Neural cell (in vitro differentiated cells): ENCODE measurements at regions not wholly inside any gene's neighbourhood (a gene's known extent, or its start where the extent isn't known, plus 50 kb on each side); places are given as distances from the start of the nearest gene placed in this dataset.

Experiments
- H2AFZ ChIP-seq: fragments of 200-600, 300-800 bp; sonication (generic), shearing (Covaris generic); 2 replicates; pipeline ENCODE4 v1.6.0; 2014; ENCODE audit warnings: low read depth, mild to moderate bottlenecking, antibody characterized with exemption, low read length, moderate library complexity
- H3F3A ChIP-seq: fragments of 200-600 bp; shearing (Covaris generic); 2 replicates; pipeline ENCODE4 v1.6.1; 2016; ENCODE audit warnings: mild to moderate bottlenecking, moderate library complexity, mixed read lengths, antibody characterized with exemption, low read length; ENCODE audit not compliant: insufficient read depth, poor library complexity, severe bottlenecking
- H3K27ac ChIP-seq: fragments of 200-600, 300-800 bp; sonication (generic), shearing (Covaris generic); 2 replicates; pipeline ENCODE4 v1.5.1; 2014; ENCODE audit warnings: mild to moderate bottlenecking, low read length, moderate library complexity
- H3K27me3 ChIP-seq: fragments of 300-800, 200-600 bp; sonication (generic), shearing (Covaris generic); 2 replicates; pipeline ENCODE4 v1.6.0; 2014; ENCODE audit warnings: mild to moderate bottlenecking, low read depth, low read length, moderate library complexity; ENCODE audit not compliant: insufficient read depth
- H3K36me3 ChIP-seq: fragments of 300-800, 200-600 bp; sonication (generic), shearing (Covaris generic); 2 replicates; pipeline ENCODE4 v1.5.1; 2014; ENCODE audit warnings: mild to moderate bottlenecking, antibody characterized with exemption, low read length, moderate library complexity; ENCODE audit not compliant: insufficient read depth
- H3K4me2 ChIP-seq: fragments of 300-800, 200-600 bp; sonication (generic), shearing (Covaris generic); 2 replicates; pipeline ENCODE4 v1.6.0; 2014; ENCODE audit warnings: mild to moderate bottlenecking, low read length
- H3K4me3 ChIP-seq: fragments of 300-800, 200-600 bp; sonication (generic), shearing (Covaris generic); 2 replicates; pipeline ENCODE4 v1.5.1; 2014; ENCODE audit warnings: mild to moderate bottlenecking, low read length, moderate library complexity
- H3K79me2 ChIP-seq: fragments of 200-600 bp; shearing (Covaris generic); replicated peaks from 2 replicates; pipeline ENCODE4 v1.6.0; 2014; ENCODE audit warnings: mild to moderate bottlenecking, low read length, moderate library complexity; ENCODE audit not compliant: insufficient read depth
- H3K9ac ChIP-seq: fragments of 300-800, 200-600 bp; sonication (generic), shearing (Covaris generic); 2 replicates; pipeline ENCODE4 v1.6.1; 2016; ENCODE audit warnings: mild to moderate bottlenecking, low read length, mixed read lengths
- H3K9me2 ChIP-seq: fragments of 200-600 bp; shearing (Covaris generic); 2 replicates; pipeline ENCODE4 v1.6.1; 2016; ENCODE audit warnings: mild to moderate bottlenecking, low read length, mixed read lengths; ENCODE audit not compliant: insufficient read depth
- H3K9me3 ChIP-seq: fragments of 200-600, 300-800 bp; sonication (generic), shearing (Covaris generic); 2 replicates; pipeline ENCODE4 v1.6.1; 2016; ENCODE audit warnings: mild to moderate bottlenecking, mixed run types, low read length, moderate library complexity, mixed read lengths
- H4K20me1 ChIP-seq: fragments of 200-600 bp; shearing (Covaris generic); 2 replicates; pipeline ENCODE4 v1.6.1; 2016; ENCODE audit warnings: mild to moderate bottlenecking, mixed run types; ENCODE audit not compliant: insufficient read depth
- EP300 ChIP-seq: fragments of 450-650 bp; conservative IDR thresholded peaks from 2 replicates; pipeline ENCODE4 v1.6.1; 2014; ENCODE audit warnings: antibody characterized with exemption, mild to moderate bottlenecking, moderate library complexity; ENCODE audit not compliant: poor library complexity, severe bottlenecking
- EZH2 ChIP-seq: fragments of 200-600, 300-800 bp; shearing (Covaris generic), sonication (generic); IDR thresholded peaks from 2 replicates; pipeline ENCODE4 v1.6.1; 2014; ENCODE audit warnings: antibody characterized with exemption, low read length, borderline replicate concordance, mild to moderate bottlenecking; ENCODE audit not compliant: insufficient read depth, poor library complexity, severe bottlenecking
- MXI1 ChIP-seq: fragments of 450-650 bp; conservative IDR thresholded peaks from 2 replicates; pipeline ENCODE4 v1.6.1; 2014; ENCODE audit warnings: antibody characterized with exemption, mild to moderate bottlenecking; ENCODE audit not compliant: poor library complexity, severe bottlenecking
- POLR2AphosphoS5 ChIP-seq: IDR thresholded peaks from 2 replicates; pipeline ENCODE4 v1.6.1; 2012
- RAD21 ChIP-seq: fragments of 450-650 bp; conservative IDR thresholded peaks from 2 replicates; pipeline ENCODE4 v1.6.1; 2014; ENCODE audit warnings: antibody characterized with exemption, mild to moderate bottlenecking, moderate library complexity
- SMC3 ChIP-seq: fragments of 450-650 bp; conservative IDR thresholded peaks from 2 replicates; pipeline ENCODE4 v1.6.1; 2014; ENCODE audit warnings: antibody characterized with exemption, mild to moderate bottlenecking, moderate library complexity; ENCODE audit not compliant: poor library complexity
- TAF1 ChIP-seq: IDR thresholded peaks from 2 replicates; pipeline ENCODE4 v1.6.1; 2012; ENCODE audit warnings: low read depth
- TF ChIP-seq, protein P1 (sequence below): fragments of 450-650 bp; IDR thresholded peaks from 2 replicates; pipeline ENCODE4 v1.5.1; 2014; ENCODE audit warnings: antibody characterized with exemption, mild to moderate bottlenecking, moderate library complexity; ENCODE audit not compliant: poor library complexity, severe bottlenecking
- TF ChIP-seq, protein P2 (sequence below): IDR thresholded peaks from 2 replicates; pipeline ENCODE4 v1.6.1; 2012; ENCODE audit warnings: borderline replicate concordance

- no peaks in the 10 kb centered on the region for H3K27me3 ChIP-seq
- no peaks in the 10 kb centered on the region for H3F3A ChIP-seq
- no peak overlapping the region for H3K27ac ChIP-seq
- no peak overlapping the region for H2AFZ ChIP-seq
- H3K79me2 ChIP-seq = no peaks in the 10 kb centered on the region
- no peak overlapping the region for H3K4me3 ChIP-seq
- TF ChIP-seq POLR2AphosphoS5 = no peak
- TF ChIP-seq EZH2 = no peak
- TF ChIP-seq, protein P1, sequence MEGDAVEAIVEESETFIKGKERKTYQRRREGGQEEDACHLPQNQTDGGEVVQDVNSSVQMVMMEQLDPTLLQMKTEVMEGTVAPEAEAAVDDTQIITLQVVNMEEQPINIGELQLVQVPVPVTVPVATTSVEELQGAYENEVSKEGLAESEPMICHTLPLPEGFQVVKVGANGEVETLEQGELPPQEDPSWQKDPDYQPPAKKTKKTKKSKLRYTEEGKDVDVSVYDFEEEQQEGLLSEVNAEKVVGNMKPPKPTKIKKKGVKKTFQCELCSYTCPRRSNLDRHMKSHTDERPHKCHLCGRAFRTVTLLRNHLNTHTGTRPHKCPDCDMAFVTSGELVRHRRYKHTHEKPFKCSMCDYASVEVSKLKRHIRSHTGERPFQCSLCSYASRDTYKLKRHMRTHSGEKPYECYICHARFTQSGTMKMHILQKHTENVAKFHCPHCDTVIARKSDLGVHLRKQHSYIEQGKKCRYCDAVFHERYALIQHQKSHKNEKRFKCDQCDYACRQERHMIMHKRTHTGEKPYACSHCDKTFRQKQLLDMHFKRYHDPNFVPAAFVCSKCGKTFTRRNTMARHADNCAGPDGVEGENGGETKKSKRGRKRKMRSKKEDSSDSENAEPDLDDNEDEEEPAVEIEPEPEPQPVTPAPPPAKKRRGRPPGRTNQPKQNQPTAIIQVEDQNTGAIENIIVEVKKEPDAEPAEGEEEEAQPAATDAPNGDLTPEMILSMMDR = no peak
- no peaks in the 10 kb centered on the region for H3K36me3 ChIP-seq
- H3K9ac ChIP-seq = no peak overlapping the region
- H3K9me3 ChIP-seq = no peaks in the 10 kb centered on the region
- no peaks in the 10 kb centered on the region for H3K9me2 ChIP-seq
- H3K4me2 ChIP-seq = no peak overlapping the region
- H4K20me1 ChIP-seq = no peaks in the 10 kb centered on the region
These were observed 76.8 kb upstream of the PCDH8 start for GRCh38 chr13:52925251-52925650.

DNA sequence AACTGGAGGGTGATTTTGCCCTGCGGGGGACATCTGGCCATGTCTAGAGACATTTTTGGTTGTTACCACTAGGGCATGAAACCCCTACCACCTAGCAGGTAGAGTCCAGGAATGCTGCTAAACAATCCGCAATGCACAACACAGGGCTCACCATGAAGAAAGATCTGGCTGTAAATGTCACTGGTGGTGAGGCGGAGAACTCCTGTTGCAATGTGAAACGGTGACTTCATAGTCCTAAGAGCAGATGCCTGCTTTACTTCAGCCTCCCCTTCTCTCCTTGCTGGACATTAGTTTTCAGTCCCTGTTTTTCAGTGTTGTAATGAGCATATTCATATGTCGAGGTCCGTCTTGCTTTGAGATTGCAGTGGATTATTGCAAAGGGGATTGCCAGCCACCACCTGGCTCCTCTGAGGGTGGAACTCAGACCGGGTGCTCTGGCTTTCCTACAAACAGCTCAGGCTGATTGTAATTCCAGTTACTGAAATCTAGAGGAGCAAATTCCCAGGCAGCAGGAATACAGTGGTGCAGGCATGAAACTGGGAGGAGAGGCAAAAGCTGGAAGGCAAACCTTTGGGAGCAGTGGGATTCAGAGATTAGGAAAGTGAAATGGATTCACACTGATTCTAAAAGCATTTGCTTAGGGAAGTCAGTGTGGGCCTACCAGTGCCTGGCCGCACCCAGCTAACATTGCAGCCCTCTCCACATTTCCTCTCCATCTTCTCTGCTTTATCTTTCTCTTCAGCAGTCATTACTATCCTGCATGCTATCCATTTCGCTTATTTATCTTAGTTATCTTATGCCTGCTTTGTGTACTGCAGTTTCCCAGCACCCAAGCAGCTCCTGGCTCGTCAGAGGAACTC is 76.1 kb upstream of the PCDH8 start:
- H3K9me3 ChIP-seq = no peaks in the 10 kb centered on the region
- no peak overlapping the region for H3K4me3 ChIP-seq
- H2AFZ ChIP-seq = no peak overlapping the region
- no peaks in the 10 kb centered on the region for H3F3A ChIP-seq
- no peaks in the 10 kb centered on the region for H4K20me1 ChIP-seq
- H3K79me2 ChIP-seq = no peaks in the 10 kb centered on the region
- no peak overlapping the region for H3K4me2 ChIP-seq
- TF ChIP-seq EZH2 (no peak), POLR2AphosphoS5 (no peak), EP300 (no peak), RAD21 (no peak), MXI1 (no peak), SMC3 (no peak), TAF1 (no peak)
- TF ChIP-seq, protein P1 = no peak
- TF ChIP-seq, protein P2, sequence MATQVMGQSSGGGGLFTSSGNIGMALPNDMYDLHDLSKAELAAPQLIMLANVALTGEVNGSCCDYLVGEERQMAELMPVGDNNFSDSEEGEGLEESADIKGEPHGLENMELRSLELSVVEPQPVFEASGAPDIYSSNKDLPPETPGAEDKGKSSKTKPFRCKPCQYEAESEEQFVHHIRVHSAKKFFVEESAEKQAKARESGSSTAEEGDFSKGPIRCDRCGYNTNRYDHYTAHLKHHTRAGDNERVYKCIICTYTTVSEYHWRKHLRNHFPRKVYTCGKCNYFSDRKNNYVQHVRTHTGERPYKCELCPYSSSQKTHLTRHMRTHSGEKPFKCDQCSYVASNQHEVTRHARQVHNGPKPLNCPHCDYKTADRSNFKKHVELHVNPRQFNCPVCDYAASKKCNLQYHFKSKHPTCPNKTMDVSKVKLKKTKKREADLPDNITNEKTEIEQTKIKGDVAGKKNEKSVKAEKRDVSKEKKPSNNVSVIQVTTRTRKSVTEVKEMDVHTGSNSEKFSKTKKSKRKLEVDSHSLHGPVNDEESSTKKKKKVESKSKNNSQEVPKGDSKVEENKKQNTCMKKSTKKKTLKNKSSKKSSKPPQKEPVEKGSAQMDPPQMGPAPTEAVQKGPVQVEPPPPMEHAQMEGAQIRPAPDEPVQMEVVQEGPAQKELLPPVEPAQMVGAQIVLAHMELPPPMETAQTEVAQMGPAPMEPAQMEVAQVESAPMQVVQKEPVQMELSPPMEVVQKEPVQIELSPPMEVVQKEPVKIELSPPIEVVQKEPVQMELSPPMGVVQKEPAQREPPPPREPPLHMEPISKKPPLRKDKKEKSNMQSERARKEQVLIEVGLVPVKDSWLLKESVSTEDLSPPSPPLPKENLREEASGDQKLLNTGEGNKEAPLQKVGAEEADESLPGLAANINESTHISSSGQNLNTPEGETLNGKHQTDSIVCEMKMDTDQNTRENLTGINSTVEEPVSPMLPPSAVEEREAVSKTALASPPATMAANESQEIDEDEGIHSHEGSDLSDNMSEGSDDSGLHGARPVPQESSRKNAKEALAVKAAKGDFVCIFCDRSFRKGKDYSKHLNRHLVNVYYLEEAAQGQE = no peak
- no peaks in the 10 kb centered on the region for H3K9me2 ChIP-seq
- H3K27ac ChIP-seq = no peak overlapping the region
- no peaks in the 10 kb centered on the region for H3K36me3 ChIP-seq
- H3K9ac ChIP-seq = no peak overlapping the region
- H3K27me3 ChIP-seq = no peaks in the 10 kb centered on the region
